ENCODE measurements at regions not wholly inside any gene's neighbourhood (a gene's known extent, or its start where the extent isn't known, plus 50 kb on each side); places are given as distances from the start of the nearest gene placed in this dataset.

- DNase-seq, result no peak
Observed at GRCh38 chr7:27299861-27300260, 57.3 kb downstream of the EVX1 start.

DNA sequence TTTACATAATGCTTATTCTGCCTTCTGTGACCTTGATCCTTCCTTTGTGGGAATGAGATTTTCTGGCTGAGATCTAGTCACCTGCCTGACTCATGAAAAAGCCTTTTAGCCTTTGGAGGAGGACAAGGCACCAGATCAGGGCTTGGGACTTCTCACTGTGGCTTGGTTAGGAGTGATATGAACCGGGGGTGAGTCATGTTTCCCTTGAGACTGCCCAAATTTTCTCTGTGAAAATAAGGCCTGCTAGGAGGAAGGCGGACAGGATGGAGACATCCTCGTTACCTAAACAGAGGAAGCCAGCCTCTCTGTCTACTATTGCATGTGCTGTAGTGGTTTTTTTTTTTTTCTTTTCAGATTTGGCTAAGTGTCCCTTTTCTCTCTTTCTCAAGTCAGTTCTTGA lies 57.8 kb downstream of the EVX1 start:
- no peak for DNase-seq

DNA sequence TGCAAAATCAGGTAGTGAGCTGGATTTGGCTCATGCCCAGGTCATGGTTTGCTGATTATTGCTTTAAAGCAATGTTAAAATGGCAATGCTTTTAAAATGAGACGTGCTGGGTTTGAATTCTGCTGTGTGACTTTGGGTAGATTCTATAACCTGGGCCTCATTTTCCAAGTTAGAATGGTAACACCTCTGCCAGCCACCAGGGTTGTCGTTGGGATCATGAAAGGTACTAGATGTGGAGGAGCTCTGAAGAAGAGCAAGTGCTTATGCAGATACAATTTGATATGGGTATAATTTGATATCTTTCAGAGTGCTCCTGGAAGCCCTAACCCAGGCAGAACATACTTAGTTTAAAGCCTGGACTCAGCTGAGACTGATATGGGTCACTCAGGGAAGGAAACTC lies 60.0 kb downstream of the EVX1 start:
- no peak for DNase-seq

- DNase-seq, result no peak
Observed at GRCh38 chr7:27303026-27303425, 60.4 kb downstream of the EVX1 start.

- DNase-seq, result no peak
Observed at GRCh38 chr7:27305854-27306253, 63.3 kb downstream of the EVX1 start.

DNA sequence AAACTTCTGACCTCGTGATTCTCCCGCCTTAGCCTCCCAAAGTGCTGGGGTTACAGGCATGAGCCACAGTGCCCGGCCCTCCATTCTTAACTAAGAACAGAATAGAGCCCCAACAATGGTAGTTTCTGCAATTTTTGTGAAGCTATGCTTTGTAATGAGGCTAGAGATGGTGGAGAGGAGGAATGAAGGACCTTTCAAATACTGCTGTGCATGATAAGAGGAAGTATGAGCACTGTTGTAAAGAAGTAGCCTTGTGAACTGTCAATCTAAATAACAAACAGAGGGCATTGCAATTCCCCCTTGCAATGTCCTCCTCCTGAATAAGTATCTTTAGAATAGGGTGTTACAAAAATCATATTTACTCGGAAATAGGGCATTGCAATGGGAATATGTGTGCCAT lies 70.2 kb downstream of the EVX1 start:
- DNase-seq, result no peak

GRCh38 chr7:27314111-27314510 lies 71.5 kb downstream of the EVX1 start:
- no peak for DNase-seq

- no peak for DNase-seq
Observed at GRCh38 chr7:27315066-27315465, 72.5 kb downstream of the EVX1 start.

GRCh38 chr7:27316311-27316710 lies 73.7 kb downstream of the EVX1 start:
- no peak for DNase-seq

DNA sequence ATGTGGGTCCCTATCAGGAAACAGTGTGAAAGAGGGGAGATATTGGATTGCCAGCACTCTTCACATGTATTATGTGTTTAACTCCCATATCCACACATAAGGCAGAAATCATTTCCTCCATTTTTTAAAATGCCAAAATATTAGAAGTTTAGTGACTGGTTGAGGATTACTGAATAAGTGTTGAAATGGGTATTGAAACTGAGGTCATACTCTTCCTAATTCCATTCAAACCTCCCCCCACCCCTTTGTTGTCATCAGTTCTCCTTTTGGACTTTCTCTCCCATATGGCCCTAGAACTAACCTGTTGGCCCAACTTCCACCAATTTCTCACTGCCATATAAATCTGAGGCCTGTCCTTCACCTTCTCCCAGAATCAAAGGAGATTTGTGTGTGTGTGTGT lies 81.6 kb downstream of the EVX1 start:
- no peak for DNase-seq

- DNase-seq, result no peak
Observed at GRCh38 chr7:27329909-27330308, 87.3 kb downstream of the EVX1 start.

- no peak for DNase-seq
Observed at GRCh38 chr7:27339478-27339877, 96.9 kb downstream of the EVX1 start.

DNA sequence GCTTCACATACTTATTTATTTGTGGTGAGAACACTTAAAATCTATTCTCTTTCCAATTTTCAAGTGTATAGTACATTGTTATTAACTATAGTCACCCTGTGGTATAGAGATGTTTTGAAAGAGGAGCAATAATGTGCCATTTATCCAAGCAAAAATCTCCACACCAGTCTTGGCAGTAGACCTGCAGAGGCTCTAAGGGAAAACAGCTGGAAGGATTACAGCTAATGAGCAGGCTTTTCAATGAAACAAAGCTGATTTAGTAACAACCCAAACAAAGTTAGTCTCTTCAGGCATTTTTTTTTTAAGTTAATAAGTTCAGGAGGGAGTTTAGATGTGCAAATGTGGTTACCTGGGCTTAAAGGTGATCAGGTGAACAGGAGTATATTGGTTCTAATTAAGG lies 101.9 kb downstream of the EVX1 start:
- no peak for DNase-seq

DNA sequence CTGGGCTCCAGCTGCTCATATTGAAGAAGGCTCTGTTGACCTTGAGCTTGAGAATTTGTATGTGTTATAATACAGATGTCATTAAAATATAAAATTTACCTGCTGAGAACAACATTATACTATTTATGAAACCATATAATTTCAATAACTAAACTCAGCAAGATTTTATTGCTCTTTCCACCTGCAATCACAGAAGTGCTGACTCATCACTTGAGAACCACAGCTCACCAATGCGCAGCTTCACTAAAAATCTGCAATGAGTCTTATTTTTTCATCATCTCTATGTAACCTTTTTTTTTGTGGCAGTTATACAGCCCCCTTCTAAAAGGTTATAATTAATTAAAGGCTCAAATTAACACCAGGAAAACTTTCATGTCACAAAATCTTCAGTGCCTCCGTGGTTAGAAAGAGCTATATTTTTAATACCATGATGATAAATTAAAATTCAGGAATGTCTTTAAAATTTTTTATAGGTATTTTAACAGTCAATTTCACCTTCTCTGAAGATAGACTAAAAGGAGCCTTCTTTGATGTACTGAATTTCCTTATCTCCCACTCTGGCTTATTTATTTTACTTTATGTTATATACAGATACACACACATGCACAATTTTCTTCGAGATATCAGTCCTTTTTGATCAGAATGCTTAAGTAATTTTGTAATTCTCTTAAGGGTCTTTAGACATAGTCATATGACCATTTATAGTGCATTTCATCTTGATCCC lies 102.7 kb downstream of the EVX1 start:
- no peak for DNase-seq

DNA sequence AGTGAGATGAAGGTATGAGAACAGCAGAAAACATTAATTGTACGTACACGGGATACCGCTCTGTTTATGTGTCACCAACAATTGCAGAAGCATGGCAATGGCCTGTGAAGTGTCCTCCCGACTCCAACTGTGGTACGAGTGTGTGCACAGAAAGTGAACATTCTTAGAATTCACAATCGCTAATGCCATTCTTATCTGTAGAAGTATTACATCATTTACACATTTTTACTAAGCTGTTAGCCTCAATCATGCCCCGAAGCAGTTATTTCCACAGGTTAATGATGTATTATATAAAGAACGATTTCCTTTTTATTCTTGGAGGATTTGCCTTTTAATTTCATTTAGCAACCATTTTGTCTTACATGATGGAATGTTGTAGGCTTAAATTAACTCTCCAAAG lies 103.4 kb downstream of the EVX1 start:
- no peak for DNase-seq

DNA sequence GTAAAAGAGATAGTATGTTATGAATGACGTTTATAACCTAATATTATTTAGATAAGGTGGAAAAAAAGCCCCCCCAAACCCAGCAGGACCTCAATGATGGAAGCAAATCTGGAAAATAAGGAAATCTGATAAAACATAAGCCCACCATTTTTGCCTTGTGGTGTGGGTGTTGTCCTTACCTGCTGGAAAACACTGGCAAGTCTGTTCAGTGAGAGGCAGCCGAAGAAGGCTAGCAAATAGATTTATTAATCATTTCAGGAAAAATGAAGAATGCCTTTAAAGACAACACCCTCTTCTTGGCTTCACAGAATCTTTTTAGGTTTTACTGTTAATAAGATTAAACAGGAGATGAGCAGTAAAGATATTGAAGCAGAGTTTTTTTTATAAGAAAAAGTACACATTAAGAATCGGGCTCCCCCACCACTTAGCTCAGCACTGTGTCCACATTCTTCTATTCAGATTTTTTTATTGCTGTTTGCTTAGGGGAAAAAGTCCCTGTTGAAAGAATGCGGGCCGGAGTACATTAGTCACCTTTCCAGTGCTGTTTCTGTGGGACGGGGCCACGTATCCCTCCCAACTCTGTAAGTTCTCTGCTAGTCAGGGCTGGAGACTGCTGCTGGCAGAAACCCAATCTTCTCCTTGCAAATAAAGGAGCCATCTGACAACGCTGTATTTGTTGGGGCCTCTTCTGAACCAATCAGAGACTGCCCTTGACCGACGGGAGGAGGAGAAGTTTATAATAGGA lies 104.1 kb downstream of the EVX1 start:
- peak; percentile 17 for DNase-seq

GRCh38 chr7:27347276-27347640 lies 104.7 kb downstream of the EVX1 start:
- no peak for DNase-seq

DNA sequence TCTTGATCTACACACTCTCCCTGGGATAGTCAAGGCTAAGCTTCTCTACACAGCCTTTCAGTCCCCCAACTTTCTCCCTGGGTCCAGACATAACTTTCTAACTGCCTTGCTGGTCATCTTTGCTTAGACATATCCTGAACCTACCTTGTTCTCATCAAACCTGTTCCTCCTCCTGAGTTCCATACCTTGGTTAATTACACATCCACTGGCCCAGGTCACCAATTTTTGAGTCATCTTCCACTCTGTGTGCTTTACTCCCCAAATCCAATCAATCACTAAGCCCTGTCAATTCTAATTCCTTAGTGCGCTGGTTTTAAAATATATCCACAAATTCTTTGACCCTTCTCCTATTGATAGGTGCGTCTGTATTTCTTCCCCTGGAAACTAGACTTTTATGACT lies 107.0 kb downstream of the EVX1 start:
- no peak for DNase-seq

DNA sequence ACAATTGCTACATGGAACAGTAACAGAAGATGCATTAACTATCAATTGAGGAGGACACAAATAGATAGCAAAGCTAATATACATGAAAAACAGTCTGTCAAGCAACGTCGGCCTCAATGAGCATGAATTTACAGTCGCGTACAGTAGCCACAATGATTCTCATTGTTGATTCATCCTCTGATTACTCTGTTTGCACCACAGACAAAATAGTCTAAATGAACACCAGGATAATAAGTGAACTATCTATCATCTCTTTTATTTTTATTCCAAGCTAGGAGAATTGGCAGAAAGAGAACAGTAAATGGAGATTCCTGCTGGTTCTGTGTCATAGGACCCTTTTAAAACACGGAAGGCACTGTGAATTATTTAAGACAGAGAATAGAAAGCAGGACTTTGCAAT lies 108.5 kb downstream of the EVX1 start:
- DNase-seq, result no peak

GRCh38 chr7:27351786-27352185 lies 109.2 kb downstream of the EVX1 start:
- no peak for DNase-seq

DNA sequence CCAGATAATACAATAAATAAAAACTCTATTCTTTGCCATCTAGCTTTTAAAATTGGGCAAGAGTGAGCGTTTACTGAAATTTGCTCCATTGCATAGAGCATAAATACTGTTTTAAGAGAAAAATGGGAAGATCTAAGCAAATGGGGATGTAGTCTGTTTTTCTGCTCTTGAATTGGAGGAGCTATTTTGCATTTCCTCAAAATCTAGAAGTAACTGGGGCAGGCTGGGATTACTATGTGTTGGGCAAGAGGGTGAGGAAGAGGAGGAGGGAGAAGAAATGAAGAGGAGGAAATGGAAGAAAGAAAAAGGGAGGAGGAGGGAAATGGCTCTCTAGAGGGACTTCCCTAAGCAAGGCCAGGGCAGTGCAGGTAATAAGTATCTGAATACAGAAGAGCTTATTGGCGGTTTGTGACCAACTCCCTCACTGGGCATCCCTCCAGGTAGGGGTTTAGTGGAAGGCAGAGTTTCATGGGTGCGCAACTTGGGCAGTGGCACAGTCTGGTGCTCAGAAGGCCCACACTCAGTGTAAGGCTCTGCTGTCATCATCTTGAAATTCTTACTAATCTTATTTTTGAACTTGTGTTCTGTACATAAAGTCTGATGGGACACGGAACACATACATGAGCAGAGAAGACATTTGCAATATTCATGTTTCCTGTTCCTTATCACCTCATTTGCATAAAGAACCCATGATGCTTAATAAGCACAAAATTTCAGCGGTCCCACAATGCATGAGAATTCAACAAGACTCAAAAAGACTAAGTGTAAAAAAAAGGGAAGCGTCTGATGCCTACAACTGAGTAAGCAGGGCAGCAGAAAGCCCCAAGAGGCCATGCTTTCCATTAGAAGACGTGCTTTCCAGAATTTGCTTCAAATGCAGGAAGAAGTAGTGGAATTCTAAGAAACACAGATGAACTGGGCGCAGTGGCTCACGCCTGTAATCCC lies 116.9 kb downstream of the EVX1 start:
- no peak for DNase-seq

GRCh38 chr7:27361522-27361921 lies 118.9 kb downstream of the EVX1 start:
- DNase-seq, result no peak

- no peak for DNase-seq
Observed at GRCh38 chr7:27362026-27362425, 119.4 kb downstream of the EVX1 start.

All from skin of body (tissue), 1 donor.